ENCODE measurements at regions not wholly inside any gene's neighbourhood (a gene's known extent, or its start where the extent isn't known, plus 50 kb on each side); places are given as distances from the start of the nearest gene placed in this dataset.
"Not testable (repeated sequence)": the region's sequence is repeated elsewhere in the genome, so short reads cannot be mapped to it uniquely, and the experiment has no call there.

GRCh38 chr21:13514308-13514707, 95.3 kb upstream of the POTED start:
- 83 to 85% methylated on average over 4 to 6 of the region's 6 CpGs for WGBS, 2 donors
- H3K9me3 ChIP-seq; H3K27me3 ChIP-seq; ATAC-seq (ENCODE audit: low FRiP score in 2 of 2); H3K4me3 ChIP-seq; H3K36me3 ChIP-seq; H3K27ac ChIP-seq; H3K4me1 ChIP-seq: not testable (repeated sequence)
- DNase-seq, result peak in 1 of 2 donors; percentile 61

DNA sequence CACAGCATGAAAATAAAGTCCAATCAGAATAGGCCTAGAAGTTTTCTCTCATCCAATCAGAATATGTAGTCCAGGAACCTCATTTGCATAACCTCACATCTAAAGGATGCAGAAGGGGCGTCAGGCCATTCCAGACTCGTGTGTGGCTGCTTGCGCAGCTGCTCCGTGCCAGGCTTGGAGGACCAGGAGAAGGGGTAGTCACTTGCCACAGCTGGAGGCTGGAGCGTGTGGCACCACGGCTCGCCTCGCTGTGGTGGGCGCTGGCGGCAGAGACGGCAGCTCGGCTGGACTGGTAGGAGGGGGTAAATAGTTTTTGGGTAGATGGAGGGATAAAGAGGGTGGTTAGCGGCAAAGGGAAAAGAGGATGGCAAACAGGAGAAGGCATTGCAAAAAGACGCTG, 93.6 kb upstream of the POTED start:
- H3K27me3 ChIP-seq; H3K4me3 ChIP-seq; H3K9me3 ChIP-seq; H3K36me3 ChIP-seq; ATAC-seq (ENCODE audit: low FRiP score in 2 of 2); H3K4me1 ChIP-seq; H3K27ac ChIP-seq: not testable (repeated sequence)
- peak in 1 of 2 donors; percentile 63 for DNase-seq
- 89% methylated on average over 8 to 14 of the region's 14 CpGs for WGBS, 2 donors

DNA sequence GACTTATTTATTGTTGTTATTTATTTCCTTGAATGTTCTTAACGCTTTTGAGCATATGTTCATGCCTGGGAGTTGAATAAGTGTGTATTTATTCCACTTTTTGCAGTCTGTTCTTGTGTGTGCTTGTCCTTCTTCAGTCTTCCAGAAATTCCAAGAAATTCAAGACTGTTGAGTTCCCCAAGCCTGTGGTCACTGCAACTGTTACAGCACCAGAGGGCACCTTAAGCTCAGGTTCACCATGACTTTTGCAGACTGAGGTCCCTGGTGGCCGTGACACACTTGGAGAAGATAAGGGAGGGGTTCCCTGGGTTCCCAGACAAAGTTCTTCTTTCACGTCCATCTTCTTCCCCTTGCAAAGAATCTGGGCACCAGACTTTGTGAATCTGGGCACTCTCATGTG, 89.6 kb upstream of the POTED start:
- H3K36me3 ChIP-seq; ATAC-seq (ENCODE audit: low FRiP score in 2 of 2); H3K27me3 ChIP-seq; H3K4me3 ChIP-seq; H3K27ac ChIP-seq; H3K9me3 ChIP-seq; H3K4me1 ChIP-seq; DNase-seq: not testable (repeated sequence)
- WGBS, 2 donors, result 11 to 38% methylated on average over 1 to 3 of the region's 3 CpGs

- not testable (repeated sequence) for H3K36me3 ChIP-seq; H3K27me3 ChIP-seq; H3K4me3 ChIP-seq; H3K27ac ChIP-seq; H3K4me1 ChIP-seq; ATAC-seq (ENCODE audit: low FRiP score in 2 of 2); H3K9me3 ChIP-seq
- DNase-seq, result peak in 1 of 2 donors; percentile 68
- WGBS, 2 donors, result 77 to 89% methylated on average over 4 to 7 of the region's 16 CpGs
Measured at GRCh38 chr21:13525015-13525414, 84.6 kb upstream of the POTED start.

DNA sequence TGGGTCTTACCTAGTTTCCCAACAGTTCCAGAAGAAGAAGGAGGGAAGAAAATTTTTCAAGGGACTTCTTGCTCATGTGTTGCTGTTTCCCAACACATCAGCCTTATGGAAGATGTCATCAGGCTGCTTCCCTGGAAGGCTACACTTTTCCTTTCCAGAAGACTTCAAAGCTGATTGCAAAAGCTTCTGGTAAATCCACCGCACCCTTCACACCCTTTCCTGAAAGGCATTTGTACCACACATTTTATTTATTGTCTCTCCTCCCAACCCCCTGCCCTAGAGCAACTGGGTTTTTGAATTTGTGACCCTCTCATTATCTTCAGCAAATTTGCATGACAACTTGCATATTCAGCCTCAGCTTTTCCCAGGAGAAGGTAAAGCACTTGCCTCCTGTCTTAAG, 80.5 kb upstream of the POTED start:
- not testable (repeated sequence) for H3K4me1 ChIP-seq; H3K27ac ChIP-seq; ATAC-seq (ENCODE audit: low FRiP score in 2 of 2); H3K27me3 ChIP-seq; H3K36me3 ChIP-seq; H3K4me3 ChIP-seq; H3K9me3 ChIP-seq; DNase-seq
- 94 to 100% methylated on average over 1 of the region's 1 CpG for WGBS, 2 donors

GRCh38 chr21:13529674-13530073, 79.9 kb upstream of the POTED start:
- not testable (repeated sequence) for H3K27ac ChIP-seq; ATAC-seq (ENCODE audit: low FRiP score in 2 of 2); H3K4me1 ChIP-seq; H3K27me3 ChIP-seq; H3K4me3 ChIP-seq; DNase-seq; H3K36me3 ChIP-seq; H3K9me3 ChIP-seq
- WGBS, 2 donors, result 43 to 69% methylated on average over 3 of the region's 3 CpGs

- H3K4me3 ChIP-seq; H3K27me3 ChIP-seq; DNase-seq; ATAC-seq (ENCODE audit: low FRiP score in 2 of 2); H3K27ac ChIP-seq; H3K4me1 ChIP-seq; H3K36me3 ChIP-seq; H3K9me3 ChIP-seq: not testable (repeated sequence)
- 39 to 51% methylated on average over 2 of the region's 2 CpGs for WGBS, 2 donors
Measured at GRCh38 chr21:13530697-13531096, 78.9 kb upstream of the POTED start.

GRCh38 chr21:13543482-13543881, 66.1 kb upstream of the POTED start:
- not testable (repeated sequence) for H3K9me3 ChIP-seq; H3K27me3 ChIP-seq; H3K4me3 ChIP-seq; H3K36me3 ChIP-seq; ATAC-seq (ENCODE audit: low FRiP score in 2 of 2); H3K27ac ChIP-seq; DNase-seq; H3K4me1 ChIP-seq
- 31 to 43% methylated on average over 3 of the region's 3 CpGs for WGBS, 2 donors

DNA sequence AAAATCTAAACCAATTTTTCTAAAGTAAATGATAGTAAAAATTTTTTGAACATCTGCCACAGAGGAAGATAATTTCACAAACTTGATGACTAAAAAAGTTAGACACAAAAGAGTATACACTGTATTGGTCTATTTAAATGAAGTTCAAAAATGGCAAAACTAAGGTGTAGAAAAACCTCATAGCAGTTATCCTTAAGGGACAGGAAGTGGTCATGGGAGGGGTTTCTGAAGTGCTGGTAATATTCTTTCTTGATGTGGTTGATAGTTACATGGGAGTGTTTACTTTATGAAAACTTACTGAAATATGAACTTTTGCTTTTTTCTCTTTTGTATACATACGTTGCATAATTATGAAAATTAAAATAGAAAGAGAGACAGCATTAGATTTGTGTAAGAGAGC, 64.1 kb upstream of the POTED start:
- not testable (repeated sequence) for H3K4me1 ChIP-seq; H3K9me3 ChIP-seq; DNase-seq; H3K27ac ChIP-seq; H3K36me3 ChIP-seq; H3K27me3 ChIP-seq; H3K4me3 ChIP-seq; ATAC-seq (ENCODE audit: low FRiP score in 2 of 2)
- WGBS, 2 donors, result 21 to 34% methylated on average over 1 of the region's 1 CpG

Measured in upper lobe of left lung (tissue), 6 donors.